ENCODE measurements at regions not wholly inside any gene's neighbourhood (a gene's known extent, or its start where the extent isn't known, plus 50 kb on each side); places are given as distances from the start of the nearest gene placed in this dataset.

- TF ChIP-seq, protein P1, sequence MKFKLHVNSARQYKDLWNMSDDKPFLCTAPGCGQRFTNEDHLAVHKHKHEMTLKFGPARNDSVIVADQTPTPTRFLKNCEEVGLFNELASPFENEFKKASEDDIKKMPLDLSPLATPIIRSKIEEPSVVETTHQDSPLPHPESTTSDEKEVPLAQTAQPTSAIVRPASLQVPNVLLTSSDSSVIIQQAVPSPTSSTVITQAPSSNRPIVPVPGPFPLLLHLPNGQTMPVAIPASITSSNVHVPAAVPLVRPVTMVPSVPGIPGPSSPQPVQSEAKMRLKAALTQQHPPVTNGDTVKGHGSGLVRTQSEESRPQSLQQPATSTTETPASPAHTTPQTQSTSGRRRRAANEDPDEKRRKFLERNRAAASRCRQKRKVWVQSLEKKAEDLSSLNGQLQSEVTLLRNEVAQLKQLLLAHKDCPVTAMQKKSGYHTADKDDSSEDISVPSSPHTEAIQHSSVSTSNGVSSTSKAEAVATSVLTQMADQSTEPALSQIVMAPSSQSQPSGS (IDR thresholded peaks at IDR 0.05; ENCODE audit: low read length): no peak
- TF ChIP-seq TAF1 (IDR thresholded peaks at IDR 0.05; ENCODE audit: low read depth, low read length) (no peak), FOSL1 (IDR thresholded peaks at IDR 0.05; ENCODE audit: insufficient read depth, low read depth, low read length) (no peak), CTCF (IDR thresholded peaks at IDR 0.05; ENCODE audit: control extremely low read depth in 1 of 3, insufficient read depth in 1 of 3, low read depth in 1 of 3, low read length in 3 of 3) (no peak), EP300 (IDR thresholded peaks at IDR 0.05; ENCODE audit: borderline replicate concordance in 1 of 2, low read depth in 2 of 2, low read length in 2 of 2) (no peak), SIN3A (conservative IDR thresholded peaks at IDR 0.05 in 1 of 2, IDR thresholded peaks at IDR 0.05 in 1 of 2; ENCODE audit: low read depth in 1 of 2, low read length in 2 of 2) (no peak), CBX8 (IDR thresholded peaks at IDR 0.05; ENCODE audit: borderline replicate concordance, low read depth, low read length) (no peak), PHF8 (conservative IDR thresholded peaks at IDR 0.05; ENCODE audit: low read depth, low read length) (no peak), JUN (IDR thresholded peaks at IDR 0.05; ENCODE audit: low read depth, low read length) (no peak)
Measured at GRCh38 chr3:18135060-18135814, 289.9 kb downstream of the SATB1 start.

Measured in H1 (cell line).